GM18909 (cell line): ENCODE measurements at regions not wholly inside any gene's neighbourhood (a gene's known extent, or its start where the extent isn't known, plus 50 kb on each side); places are given as distances from the start of the nearest gene placed in this dataset.
"Not testable (repeated sequence)": the region's sequence is repeated elsewhere in the genome, so short reads cannot be mapped to it uniquely, and the experiment has no call there.

Experiments used
- ATAC-seq: cut with Tn5 transposase; IDR thresholded peaks from one replicate; pipeline ENCODE4 v1.9.1; 2021; ENCODE audit warnings: mild to moderate bottlenecking; ENCODE audit not compliant: unreplicated experiment, poor library complexity

GRCh38 chr10:128568041-128568440 is 441.8 kb upstream of the MKI67 start:
- ATAC-seq = no peak

GRCh38 chr10:128568491-128568890 is 442.3 kb upstream of the MKI67 start:
- no peak for ATAC-seq

GRCh38 chr10:128568990-128569945 is 443.0 kb upstream of the MKI67 start:
- ATAC-seq = no peak

- no peak for ATAC-seq
Observed at GRCh38 chr10:128570319-128570995, 444.2 kb upstream of the MKI67 start.

- ATAC-seq = no peak
Observed at GRCh38 chr10:128571071-128571470, 444.8 kb upstream of the MKI67 start.

GRCh38 chr10:128571745-128572144 is 445.5 kb upstream of the MKI67 start:
- no peak for ATAC-seq

GRCh38 chr10:128572696-128573095 is 446.5 kb upstream of the MKI67 start:
- no peak for ATAC-seq

GRCh38 chr10:128573281-128573845 is 447.1 kb upstream of the MKI67 start:
- ATAC-seq = no peak

GRCh38 chr10:128573986-128574385 is 447.8 kb upstream of the MKI67 start:
- no peak for ATAC-seq

- ATAC-seq = no peak
Observed at GRCh38 chr10:128574581-128575210, 448.5 kb upstream of the MKI67 start.

- no peak for ATAC-seq
Observed at GRCh38 chr10:128575761-128576160, 449.5 kb upstream of the MKI67 start.

GRCh38 chr10:128576336-128576735 is 450.1 kb upstream of the MKI67 start:
- no peak for ATAC-seq

GRCh38 chr10:128576943-128577670 is 450.9 kb upstream of the MKI67 start:
- no peak for ATAC-seq

GRCh38 chr10:128577958-128578750 is 451.9 kb upstream of the MKI67 start:
- no peak for ATAC-seq

- ATAC-seq = no peak
Observed at GRCh38 chr10:128578766-128579165, 452.5 kb upstream of the MKI67 start.

GRCh38 chr10:128579280-128579865 is 453.1 kb upstream of the MKI67 start:
- no peak for ATAC-seq

GRCh38 chr10:128579901-128580300 is 453.7 kb upstream of the MKI67 start:
- no peak for ATAC-seq

GRCh38 chr10:128583125-128583524 is 456.9 kb upstream of the MKI67 start:
- ATAC-seq = not testable (repeated sequence)

GRCh38 chr10:128586599-128586998 is 460.4 kb upstream of the MKI67 start:
- not testable (repeated sequence) for ATAC-seq
